GM03348 (cell line): ENCODE measurements at regions not wholly inside any gene's neighbourhood (a gene's known extent, or its start where the extent isn't known, plus 50 kb on each side); places are given as distances from the start of the nearest gene placed in this dataset.
"Not testable (repeated sequence)": the region's sequence is repeated elsewhere in the genome, so short reads cannot be mapped to it uniquely, and the experiment has no call there.

ENCODE experiments used
- DNase-seq: peaks from one replicate; pipeline ENCODE4 v3.0.0; 2012; ENCODE audit warnings: low spot score

- no peak for DNase-seq
These were observed 122.6 kb upstream of the ATP2B2 start for GRCh38 chr3:10627884-10628572.

DNA sequence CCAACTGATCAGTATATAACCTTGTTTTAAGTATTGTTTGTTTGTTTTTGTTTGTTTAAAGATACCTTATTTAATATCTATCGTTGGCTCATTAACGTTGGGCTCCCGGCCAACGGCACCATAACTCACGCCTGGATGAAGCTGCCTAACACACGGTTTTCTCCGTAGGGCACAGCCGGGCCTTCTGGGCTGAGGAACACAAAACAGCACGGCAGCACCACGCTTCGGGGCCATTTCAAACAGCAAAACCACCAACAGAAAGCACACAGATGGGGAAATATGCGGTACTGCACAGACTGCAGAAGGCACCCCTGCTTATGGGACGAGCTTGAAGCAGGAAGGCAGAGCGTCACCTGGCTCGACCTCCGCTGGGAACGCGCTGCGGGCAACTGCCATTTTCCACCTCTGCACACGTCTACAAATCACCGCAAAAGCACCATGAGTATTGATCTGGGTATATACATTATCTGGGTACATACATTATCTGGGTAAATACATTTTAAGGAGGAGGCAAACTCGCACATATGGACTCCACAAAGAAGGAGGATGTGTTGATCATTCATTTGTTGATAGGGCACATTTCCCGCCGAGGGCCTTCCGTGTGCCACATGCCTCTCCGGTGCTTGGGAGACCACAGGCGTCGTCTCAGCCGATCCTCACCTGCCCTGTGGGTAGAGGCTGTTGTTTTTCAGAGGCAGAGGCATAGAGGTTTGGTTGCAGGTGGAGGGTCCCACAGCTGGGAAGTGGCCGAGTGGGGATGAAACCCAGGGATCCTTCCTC, 123.7 kb upstream of the ATP2B2 start:
- no peak for DNase-seq

DNA sequence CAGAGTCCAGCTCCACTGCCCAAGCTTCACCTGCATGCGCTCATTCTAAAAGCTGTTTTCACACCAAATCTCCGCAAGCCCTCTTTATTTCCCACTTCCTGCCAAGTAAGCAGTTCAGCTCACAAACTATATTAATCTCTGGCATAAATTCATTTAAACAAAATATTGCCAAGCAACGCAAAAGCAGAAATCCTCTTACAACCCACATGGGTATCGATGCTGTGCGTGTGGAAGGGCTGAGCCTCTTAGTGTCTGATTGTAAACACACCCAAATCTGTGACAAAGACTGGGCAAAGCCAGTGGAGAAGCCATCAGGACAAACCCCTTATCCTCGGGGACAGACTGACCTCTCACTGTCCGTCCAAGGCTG, 124.3 kb upstream of the ATP2B2 start:
- DNase-seq, result no peak

GRCh38 chr3:10631224-10631623, 125.8 kb upstream of the ATP2B2 start:
- DNase-seq, result no peak

DNA sequence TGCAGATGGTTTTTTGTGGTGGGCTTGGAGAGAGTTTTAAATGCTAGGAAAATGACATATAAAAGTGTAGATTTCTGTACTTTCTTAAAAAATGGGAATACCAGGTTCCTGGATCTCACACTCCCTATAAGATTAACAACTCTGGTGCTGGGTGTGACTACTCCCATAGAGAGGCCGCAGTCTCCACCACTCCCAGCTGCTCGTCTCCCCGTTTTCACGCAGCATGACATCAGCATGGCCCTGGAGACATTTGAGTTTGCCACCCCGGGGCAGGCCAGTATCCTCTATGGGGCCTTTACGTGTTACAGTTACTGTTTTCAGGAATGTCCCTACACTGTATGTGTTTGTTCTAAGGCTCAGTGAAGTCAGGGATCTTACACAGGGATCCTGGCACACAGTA, 126.7 kb upstream of the ATP2B2 start:
- DNase-seq, result no peak

DNA sequence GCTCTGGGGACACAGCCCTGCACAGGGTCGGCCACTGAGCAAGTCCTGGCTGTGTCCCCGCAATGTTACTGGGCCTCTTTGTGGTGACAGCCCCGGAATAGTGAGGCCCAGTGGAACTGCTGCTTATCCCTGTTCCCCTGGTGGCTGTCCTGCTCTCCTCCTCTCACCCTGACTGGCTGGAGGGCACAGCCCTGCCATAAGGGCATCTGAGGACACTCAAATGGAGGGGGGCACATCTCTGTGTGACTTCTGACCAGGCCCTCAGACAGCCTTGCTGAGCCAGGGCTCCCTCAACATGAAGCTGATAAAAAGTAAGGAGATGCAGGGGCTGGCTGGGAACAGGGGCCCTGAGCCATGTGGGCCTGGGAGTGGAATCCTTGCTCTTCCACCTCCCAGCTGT, 127.4 kb upstream of the ATP2B2 start:
- DNase-seq, result no peak

DNA sequence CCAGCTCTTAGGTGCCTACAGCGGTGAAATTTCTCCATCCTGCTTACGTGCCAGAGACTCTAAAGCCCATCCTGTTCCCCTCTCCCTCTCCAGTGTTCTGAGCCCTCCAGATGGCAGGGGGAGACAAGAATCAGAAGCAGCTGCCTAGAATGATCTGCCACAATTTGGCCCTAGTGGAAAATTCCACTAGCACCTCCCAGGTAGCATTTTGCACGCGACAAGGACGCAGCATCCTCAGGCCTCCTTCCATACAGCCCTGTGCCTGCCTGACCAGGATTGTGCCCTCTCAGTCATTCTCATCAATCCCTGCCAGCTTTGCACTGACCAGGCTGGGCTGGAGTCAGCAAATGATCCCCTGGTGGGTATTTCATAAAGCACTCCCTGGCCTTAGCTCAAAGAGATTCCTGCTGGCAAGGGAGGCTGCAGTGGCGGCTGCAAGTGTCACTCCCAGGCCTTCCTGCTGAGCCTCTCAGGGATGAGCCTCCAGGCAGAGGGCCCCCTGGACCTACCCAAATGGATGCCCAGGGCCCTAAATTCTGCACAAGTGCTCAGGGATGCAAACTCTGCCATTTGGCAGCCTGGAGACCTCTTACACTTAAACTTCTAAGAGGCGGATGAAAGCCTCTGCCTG, 130.2 kb upstream of the ATP2B2 start:
- DNase-seq, result no peak

- DNase-seq, result no peak
These were observed 132.0 kb upstream of the ATP2B2 start for GRCh38 chr3:10637342-10637741.

DNA sequence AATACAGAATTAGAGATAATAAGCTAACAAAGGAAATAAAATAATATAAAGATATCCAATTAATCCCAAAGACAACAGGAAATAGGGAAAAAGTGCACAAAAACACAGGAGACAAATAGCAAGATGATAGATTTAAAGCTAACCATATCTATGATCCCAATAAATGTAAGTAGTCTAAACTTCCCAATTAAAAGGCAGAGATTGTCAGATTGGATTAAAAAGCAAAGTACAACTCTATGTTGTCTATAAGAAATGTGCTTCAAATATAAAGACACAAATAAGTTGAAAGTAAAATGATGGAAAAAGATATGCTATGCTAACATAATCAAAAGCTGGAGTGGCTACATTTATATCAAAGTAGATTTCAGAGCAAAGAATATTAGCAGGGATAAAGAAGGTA, 133.1 kb upstream of the ATP2B2 start:
- DNase-seq, result no peak

DNA sequence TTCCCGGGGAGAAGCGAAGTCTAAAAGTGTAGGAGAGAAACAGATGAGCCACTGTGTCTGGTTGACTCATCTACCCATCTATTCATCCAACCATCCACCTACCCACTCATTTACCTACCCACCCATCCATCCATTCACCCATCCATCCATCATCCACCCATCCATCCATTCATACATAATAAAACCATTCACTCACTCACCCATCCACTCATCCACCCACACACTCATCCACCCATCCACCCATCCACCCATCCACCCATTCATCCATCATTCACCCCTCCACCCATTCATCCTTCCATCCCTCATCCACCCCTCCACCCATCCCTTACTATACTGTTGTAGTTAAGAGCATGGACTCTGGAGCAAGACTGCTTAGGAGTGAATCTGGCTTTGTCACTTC, 136.4 kb upstream of the ATP2B2 start:
- no peak for DNase-seq

- no peak for DNase-seq
These were observed 138.8 kb upstream of the ATP2B2 start for GRCh38 chr3:10644189-10644588.

DNA sequence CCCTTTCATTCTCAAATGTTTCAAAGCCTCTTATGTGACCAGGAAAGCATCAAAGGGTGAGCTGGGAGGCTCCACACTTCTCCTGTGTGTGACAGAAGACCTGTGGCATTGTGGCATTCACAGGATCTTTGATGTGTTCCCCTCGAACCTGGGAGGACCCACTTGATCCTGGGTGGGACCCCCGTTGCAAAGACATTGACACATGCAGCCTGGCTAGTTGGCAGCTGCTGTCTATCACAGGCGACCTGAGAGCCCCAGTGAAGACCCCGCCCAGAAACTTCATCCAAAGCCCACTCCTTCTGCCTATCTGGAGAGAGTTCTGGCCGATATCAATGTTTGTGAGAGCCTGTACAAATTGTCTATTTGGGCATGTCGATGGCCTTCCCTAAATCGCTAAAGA, 140.4 kb upstream of the ATP2B2 start:
- no peak for DNase-seq

DNA sequence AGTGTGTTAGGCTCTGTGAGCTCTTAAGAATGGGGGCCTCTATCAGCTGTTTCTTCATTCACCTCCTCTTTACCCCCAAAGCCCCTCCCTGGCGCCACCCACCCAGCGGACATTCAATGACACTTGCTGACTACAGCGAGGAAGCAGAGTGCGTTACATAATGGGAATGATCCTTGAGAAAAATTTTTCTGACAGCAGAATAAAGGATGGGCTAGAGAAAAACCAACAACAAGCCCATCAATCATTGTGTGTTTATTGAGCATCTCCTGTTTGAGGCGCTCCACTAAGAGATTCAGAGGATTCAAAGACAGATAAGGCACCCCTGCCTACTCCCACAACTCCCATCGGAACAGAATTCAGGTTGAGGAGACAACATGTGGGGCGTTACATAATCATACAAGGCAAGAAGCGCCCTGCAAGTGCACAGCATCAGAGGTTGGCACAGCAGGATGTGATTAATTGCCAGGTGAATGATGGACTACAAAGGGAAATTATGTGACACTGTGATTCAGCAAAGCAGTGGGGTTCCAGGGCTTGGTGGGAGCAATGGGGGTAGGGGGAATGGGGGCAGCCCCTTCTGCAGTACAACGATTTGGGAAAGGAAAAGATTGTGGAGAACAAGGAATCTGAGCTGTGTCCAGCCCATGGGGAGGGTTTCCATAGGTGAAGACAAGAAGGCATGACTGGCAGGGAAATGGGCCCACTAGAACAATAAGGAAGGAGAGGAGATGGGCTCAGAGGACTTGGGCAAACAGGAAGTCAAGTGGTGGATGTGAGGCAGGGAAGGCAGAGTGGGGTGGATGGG, 141.3 kb upstream of the ATP2B2 start:
- DNase-seq, result no peak

DNA sequence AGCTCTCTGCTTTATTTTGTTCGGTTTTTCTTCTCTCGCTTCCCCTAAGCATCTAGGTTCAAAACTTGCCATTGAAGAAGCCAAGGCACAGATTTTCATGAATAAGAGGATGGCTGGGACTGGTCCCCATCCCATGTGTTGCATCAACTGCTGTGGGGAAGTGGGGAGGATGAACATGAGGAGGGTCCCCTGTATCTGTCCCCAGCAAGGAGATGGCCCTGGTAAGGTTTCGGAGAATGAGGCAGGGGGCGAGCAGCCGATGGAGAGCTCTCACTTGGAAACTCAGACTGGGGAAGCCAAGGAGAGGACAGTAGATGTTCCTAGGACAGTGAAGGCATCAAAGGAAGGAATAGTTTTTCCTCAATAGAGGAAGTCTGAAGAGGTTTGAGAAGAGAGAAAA, 142.0 kb upstream of the ATP2B2 start:
- no peak for DNase-seq

DNA sequence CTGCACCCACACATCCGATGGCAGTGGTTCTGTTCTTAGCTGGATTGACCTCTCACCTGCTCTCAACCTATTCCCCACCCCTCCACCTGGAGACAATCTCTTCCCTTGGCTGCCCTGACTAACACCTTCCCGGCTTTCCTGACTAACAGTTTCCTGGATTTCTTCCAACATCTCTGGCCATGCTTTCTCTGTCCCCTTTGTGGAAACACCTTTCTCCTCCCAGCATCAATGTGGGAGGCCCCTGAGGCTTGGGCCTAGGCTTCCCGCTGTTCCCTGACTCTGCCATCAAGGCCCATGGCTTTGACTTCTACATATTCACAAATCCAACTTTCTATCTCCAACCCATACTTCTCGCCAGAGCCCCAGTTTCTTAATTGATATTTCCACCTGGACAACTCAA, 142.8 kb upstream of the ATP2B2 start:
- DNase-seq, result no peak

DNA sequence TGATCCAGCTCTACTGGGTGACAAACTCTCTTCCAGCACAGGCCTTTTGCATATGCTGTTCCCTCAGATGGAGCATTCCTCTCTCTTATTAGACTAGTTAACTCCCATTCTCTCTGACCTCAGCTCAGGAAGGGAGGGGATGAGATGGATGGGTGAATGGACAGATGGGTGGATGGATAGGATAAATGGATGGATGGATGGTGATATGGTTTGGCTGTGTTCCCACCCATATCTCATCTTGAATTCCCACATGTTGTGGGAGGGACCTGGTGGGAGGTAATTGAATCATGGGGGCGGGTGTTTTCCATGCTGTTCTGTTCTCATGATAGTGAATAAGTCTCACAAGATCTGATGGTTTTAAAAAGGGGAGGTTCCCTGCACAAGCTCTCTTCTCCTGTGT, 144.1 kb upstream of the ATP2B2 start:
- DNase-seq, result not testable (repeated sequence)

GRCh38 chr3:10651506-10651905, 146.1 kb upstream of the ATP2B2 start:
- DNase-seq, result no peak

- no peak for DNase-seq
These were observed 147.9 kb upstream of the ATP2B2 start for GRCh38 chr3:10653241-10653640.

- no peak for DNase-seq
These were observed 148.7 kb upstream of the ATP2B2 start for GRCh38 chr3:10653866-10654611.

DNA sequence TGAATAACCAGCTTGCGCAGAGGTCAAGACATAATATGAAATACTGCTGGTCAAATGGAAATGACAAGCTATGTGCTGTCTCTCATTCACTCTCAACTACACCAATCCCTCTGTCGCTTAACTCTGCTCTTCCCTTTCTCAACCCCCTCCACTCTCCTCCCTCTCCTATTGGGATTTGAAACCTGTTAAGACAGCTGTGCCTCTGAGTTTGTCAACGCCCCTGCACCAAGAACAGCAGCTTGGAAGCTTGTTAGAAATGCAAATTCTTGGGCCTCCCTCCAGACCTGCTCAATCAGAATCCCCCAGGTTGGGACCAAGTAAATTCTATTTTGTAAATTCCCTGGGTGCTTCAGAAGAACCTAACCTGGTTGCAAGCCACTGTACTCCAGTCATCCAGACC, 149.7 kb upstream of the ATP2B2 start:
- no peak for DNase-seq

DNA sequence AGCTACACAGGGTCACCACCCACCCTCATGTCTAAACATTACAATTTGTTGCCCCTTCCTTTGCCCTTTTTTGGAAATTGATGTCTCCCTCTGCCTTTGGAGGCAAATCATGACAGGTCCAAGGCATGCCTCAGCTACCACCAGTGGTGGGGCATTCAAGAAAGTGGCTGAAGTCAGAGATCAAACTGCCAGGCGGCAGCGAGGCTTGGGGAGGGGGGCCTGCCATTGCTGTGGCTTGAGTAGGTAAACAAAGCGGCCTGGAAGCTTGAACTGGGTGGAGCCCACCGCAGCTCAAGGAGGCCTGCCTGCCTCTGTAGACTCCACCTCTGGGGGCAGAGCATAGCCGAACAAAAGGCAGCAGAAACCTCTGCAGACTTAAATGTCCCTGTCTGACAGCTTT, 152.0 kb upstream of the ATP2B2 start:
- DNase-seq, result not testable (repeated sequence)

GRCh38 chr3:10665592-10665991, 150.4 kb upstream of the SLC6A11 start:
- no peak for DNase-seq
